ENCODE measurements at regions not wholly inside any gene's neighbourhood (a gene's known extent, or its start where the extent isn't known, plus 50 kb on each side); places are given as distances from the start of the nearest gene placed in this dataset.

- H3K4me3 Mint-ChIP-seq = no peak overlapping the region
- no peak for DNase-seq
- no peaks in the 10 kb centered on the region for H3K27me3 Mint-ChIP-seq
- ChIA-PET POLR2A (no interaction called here), CTCF (no interaction called here)
- peaks cover 5% of the 10 kb centered on the region for H3K4me1 Mint-ChIP-seq
- no peaks in the 10 kb centered on the region for H3K36me3 Mint-ChIP-seq (ENCODE audit: low read depth)
- H3K27ac Mint-ChIP-seq = no peak overlapping the region
- H3K9me3 Mint-ChIP-seq = no peaks in the 10 kb centered on the region
Measured at GRCh38 chr12:91617818-91618217, 435.2 kb upstream of the DCN start.

DNA sequence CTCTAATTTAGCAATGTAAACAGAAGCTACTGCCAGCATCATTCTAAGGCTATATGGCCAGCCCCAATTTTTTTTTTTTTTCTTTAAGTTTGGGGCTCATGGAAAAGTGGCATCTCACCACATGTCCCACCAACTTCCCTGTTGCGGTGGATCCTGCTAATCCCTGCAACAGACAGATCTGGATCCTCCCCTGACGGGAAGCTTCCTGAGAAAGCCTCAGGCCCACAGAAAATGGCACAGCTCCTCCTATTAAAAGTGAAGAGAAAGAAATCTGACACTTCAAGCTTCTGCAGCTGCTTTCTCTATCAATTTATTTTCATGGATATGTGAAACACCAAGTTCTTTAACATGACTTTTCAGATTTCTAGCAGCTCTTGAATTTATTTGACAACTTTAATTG lies 433.8 kb upstream of the DCN start:
- H3K4me3 Mint-ChIP-seq = no peak overlapping the region
- H3K27ac Mint-ChIP-seq = no peak overlapping the region
- DNase-seq = no peak
- H3K9me3 Mint-ChIP-seq = no peaks in the 10 kb centered on the region
- H3K27me3 Mint-ChIP-seq = no peaks in the 10 kb centered on the region
- CTCF ChIA-PET = interaction anchor here (1.2 kb wide), 1 partner anchor 1033 kb away, joined by 3 read pairs; no protein-coding TSS in a partner anchor
- H3K36me3 Mint-ChIP-seq (ENCODE audit: low read depth) = no peaks in the 10 kb centered on the region
- POLR2A ChIA-PET = interaction anchor here (0.8 kb wide), 1 partner anchor 519 kb away, joined by 3 read pairs; no protein-coding TSS in a partner anchor
- peaks cover 5% of the 10 kb centered on the region for H3K4me1 Mint-ChIP-seq

GRCh38 chr12:91613223-91613779 lies 430.7 kb upstream of the DCN start:
- Mint-ChIP-seq H3K4me1 (peaks cover 5% of the 10 kb centered on the region), H3K4me3 (no peak overlapping the region), H3K9me3 (no peaks in the 10 kb centered on the region), H3K27me3 (no peaks in the 10 kb centered on the region), H3K36me3 (ENCODE audit: low read depth) (no peaks in the 10 kb centered on the region), H3K27ac (no peak overlapping the region)
- POLR2A ChIA-PET = no interaction called here
- no peak for DNase-seq
- CTCF ChIA-PET = no interaction called here

- no peaks in the 10 kb centered on the region for H3K4me1 Mint-ChIP-seq
- CTCF ChIA-PET = no interaction called here
- no peak overlapping the region for H3K27ac Mint-ChIP-seq
- POLR2A ChIA-PET = no interaction called here
- no peak for DNase-seq
- H3K9me3 Mint-ChIP-seq = no peaks in the 10 kb centered on the region
- H3K36me3 Mint-ChIP-seq (ENCODE audit: low read depth) = no peaks in the 10 kb centered on the region
- H3K4me3 Mint-ChIP-seq = no peak overlapping the region
- no peaks in the 10 kb centered on the region for H3K27me3 Mint-ChIP-seq
Measured at GRCh38 chr12:91610561-91610960, 427.9 kb upstream of the DCN start.

- no peak overlapping the region for H3K4me3 Mint-ChIP-seq
- DNase-seq = no peak
- H3K36me3 Mint-ChIP-seq (ENCODE audit: low read depth) = no peaks in the 10 kb centered on the region
- POLR2A ChIA-PET = no interaction called here
- CTCF ChIA-PET = no interaction called here
- H3K4me1 Mint-ChIP-seq = no peaks in the 10 kb centered on the region
- no peak overlapping the region for H3K27ac Mint-ChIP-seq
- H3K9me3 Mint-ChIP-seq = no peaks in the 10 kb centered on the region
- H3K27me3 Mint-ChIP-seq = no peaks in the 10 kb centered on the region
Measured at GRCh38 chr12:91609283-91609682, 426.7 kb upstream of the DCN start.

DNA sequence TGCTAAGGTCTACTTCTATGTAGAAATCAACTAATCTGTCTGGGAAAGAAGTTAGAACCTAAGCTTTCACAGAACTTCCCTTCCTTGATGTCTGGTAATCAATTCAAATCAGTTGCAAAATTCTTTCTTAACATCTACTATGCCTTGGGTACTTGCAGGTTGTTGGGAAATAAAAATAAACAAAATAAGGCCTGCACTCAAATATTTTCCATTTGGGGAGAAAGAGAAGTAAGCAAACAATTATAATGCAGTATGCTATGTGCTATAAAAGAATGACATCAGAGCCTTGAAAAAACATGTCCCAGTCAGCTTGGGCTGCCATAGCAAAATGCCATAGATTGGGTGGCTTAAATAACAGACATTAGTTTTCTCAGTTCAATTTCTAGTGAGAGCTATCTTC lies 425.9 kb upstream of the DCN start:
- Mint-ChIP-seq H3K9me3 (no peaks in the 10 kb centered on the region), H3K4me1 (no peaks in the 10 kb centered on the region), H3K27me3 (no peaks in the 10 kb centered on the region), H3K4me3 (no peak overlapping the region), H3K27ac (no peak overlapping the region), H3K36me3 (ENCODE audit: low read depth) (no peaks in the 10 kb centered on the region)
- DNase-seq = no peak
- CTCF ChIA-PET = no interaction called here
- POLR2A ChIA-PET = no interaction called here

GRCh38 chr12:91606662-91607377 lies 424.2 kb upstream of the DCN start:
- Mint-ChIP-seq H3K9me3 (no peaks in the 10 kb centered on the region), H3K4me3 (no peak overlapping the region), H3K36me3 (ENCODE audit: low read depth) (no peaks in the 10 kb centered on the region), H3K4me1 (no peaks in the 10 kb centered on the region), H3K27ac (no peak overlapping the region), H3K27me3 (no peaks in the 10 kb centered on the region)
- no peak for DNase-seq
- ChIA-PET POLR2A (no interaction called here), CTCF (no interaction called here)

- no peaks in the 10 kb centered on the region for H3K27me3 Mint-ChIP-seq
- ChIA-PET CTCF (no interaction called here), POLR2A (no interaction called here)
- H3K27ac Mint-ChIP-seq = no peak overlapping the region
- H3K4me1 Mint-ChIP-seq = no peaks in the 10 kb centered on the region
- H3K9me3 Mint-ChIP-seq = no peaks in the 10 kb centered on the region
- DNase-seq = no peak
- H3K4me3 Mint-ChIP-seq = no peak overlapping the region
- H3K36me3 Mint-ChIP-seq (ENCODE audit: low read depth) = no peaks in the 10 kb centered on the region
Measured at GRCh38 chr12:91604897-91605296, 422.3 kb upstream of the DCN start.

DNA sequence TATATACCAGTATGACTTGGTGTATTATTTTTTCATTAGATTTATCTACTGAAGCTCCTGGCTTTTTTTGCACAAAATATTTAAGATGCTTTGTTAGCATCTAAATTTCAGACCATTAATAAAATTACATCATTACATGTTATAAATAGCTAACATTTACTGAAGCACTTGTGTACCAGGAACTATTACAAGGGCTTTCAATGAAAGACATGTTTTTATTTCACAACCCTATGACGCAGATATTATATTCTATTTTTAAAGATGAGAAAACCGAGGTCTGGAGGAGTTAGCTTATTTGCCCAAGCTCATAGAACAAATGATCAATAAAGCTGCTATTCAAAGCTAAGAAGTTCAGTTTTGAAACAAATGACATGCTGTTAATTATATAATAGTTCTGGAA lies 420.4 kb upstream of the DCN start:
- Mint-ChIP-seq H3K9me3 (no peaks in the 10 kb centered on the region), H3K4me1 (no peaks in the 10 kb centered on the region), H3K4me3 (no peak overlapping the region), H3K27ac (no peak overlapping the region), H3K27me3 (no peaks in the 10 kb centered on the region), H3K36me3 (ENCODE audit: low read depth) (no peaks in the 10 kb centered on the region)
- no peak for DNase-seq
- CTCF ChIA-PET = no interaction called here
- POLR2A ChIA-PET = no interaction called here

DNA sequence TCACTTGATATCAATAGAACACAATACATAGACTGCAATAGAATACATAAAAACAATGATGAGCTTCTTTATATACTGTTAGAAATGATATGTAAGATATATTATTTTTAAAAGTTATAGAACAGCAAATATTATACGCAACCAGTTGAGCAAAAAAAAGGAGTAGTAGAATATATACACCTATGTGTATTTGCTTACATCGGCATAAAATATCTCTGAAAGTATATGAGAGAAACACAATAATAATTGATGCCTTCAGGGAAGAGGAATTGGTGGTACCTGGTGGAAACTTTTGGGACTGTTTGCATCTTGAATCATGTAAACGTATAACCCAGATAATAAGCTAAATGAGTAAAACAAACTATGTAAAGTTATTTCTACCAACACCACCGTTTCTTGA lies 418.4 kb upstream of the DCN start:
- no peak overlapping the region for H3K27ac Mint-ChIP-seq
- ChIA-PET POLR2A (no interaction called here), CTCF (no interaction called here)
- no peaks in the 10 kb centered on the region for H3K36me3 Mint-ChIP-seq (ENCODE audit: low read depth)
- no peak for DNase-seq
- H3K4me1 Mint-ChIP-seq = no peaks in the 10 kb centered on the region
- H3K4me3 Mint-ChIP-seq = no peak overlapping the region
- no peaks in the 10 kb centered on the region for H3K9me3 Mint-ChIP-seq
- H3K27me3 Mint-ChIP-seq = no peaks in the 10 kb centered on the region

- Mint-ChIP-seq H3K4me1 (peaks cover 2% of the 10 kb centered on the region), H3K4me3 (no peak overlapping the region), H3K27ac (no peak overlapping the region), H3K9me3 (no peaks in the 10 kb centered on the region), H3K36me3 (ENCODE audit: low read depth) (no peaks in the 10 kb centered on the region), H3K27me3 (no peaks in the 10 kb centered on the region)
- CTCF ChIA-PET = interaction anchor here (1.3 kb wide), 1 partner anchor 16 kb away, joined by 3 read pairs; no protein-coding TSS in a partner anchor
- DNase-seq = no peak
- POLR2A ChIA-PET = no interaction called here
Measured at GRCh38 chr12:91594715-91595114, 412.1 kb upstream of the DCN start.

DNA sequence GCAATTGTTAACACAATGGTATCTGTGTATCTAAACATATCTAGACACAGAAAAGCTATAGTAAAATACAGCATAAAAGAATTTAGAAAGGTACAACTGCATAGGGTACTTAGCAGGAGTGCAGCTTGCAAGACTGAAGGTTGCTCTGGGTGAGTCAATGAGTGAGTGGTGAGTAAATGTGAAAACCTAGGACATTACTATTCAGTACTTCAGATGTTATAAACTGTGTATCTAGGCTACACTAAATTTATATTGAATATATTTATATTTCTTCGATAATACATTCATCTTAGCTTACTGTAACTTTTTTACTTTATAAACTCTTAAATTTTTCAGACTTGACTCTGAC lies 409.0 kb upstream of the DCN start:
- Mint-ChIP-seq H3K27ac (no peak overlapping the region), H3K4me1 (peaks cover 2% of the 10 kb centered on the region), H3K9me3 (no peaks in the 10 kb centered on the region), H3K36me3 (ENCODE audit: low read depth) (no peaks in the 10 kb centered on the region), H3K27me3 (no peaks in the 10 kb centered on the region), H3K4me3 (no peak overlapping the region)
- no peak for DNase-seq
- CTCF ChIA-PET = no interaction called here
- POLR2A ChIA-PET = no interaction called here

GRCh38 chr12:91590966-91591638 lies 408.5 kb upstream of the DCN start:
- ChIA-PET POLR2A (no interaction called here), CTCF (no interaction called here)
- no peak overlapping the region for H3K27ac Mint-ChIP-seq
- H3K36me3 Mint-ChIP-seq (ENCODE audit: low read depth) = no peaks in the 10 kb centered on the region
- no peaks in the 10 kb centered on the region for H3K27me3 Mint-ChIP-seq
- DNase-seq = no peak
- H3K9me3 Mint-ChIP-seq = no peaks in the 10 kb centered on the region
- H3K4me1 Mint-ChIP-seq = peaks cover 2% of the 10 kb centered on the region
- H3K4me3 Mint-ChIP-seq = no peak overlapping the region

- Mint-ChIP-seq H3K4me3 (no peak overlapping the region), H3K27ac (no peak overlapping the region), H3K4me1 (peaks cover 2% of the 10 kb centered on the region), H3K27me3 (no peaks in the 10 kb centered on the region), H3K36me3 (ENCODE audit: low read depth) (no peaks in the 10 kb centered on the region), H3K9me3 (no peaks in the 10 kb centered on the region)
- CTCF ChIA-PET = no interaction called here
- DNase-seq = no peak
- POLR2A ChIA-PET = no interaction called here
Measured at GRCh38 chr12:91588874-91589454, 406.3 kb upstream of the DCN start.
